Hepatocyte (in vitro differentiated cells): ENCODE measurements at regions not wholly inside any gene's neighbourhood (a gene's known extent, or its start where the extent isn't known, plus 50 kb on each side); places are given as distances from the start of the nearest gene placed in this dataset.

ENCODE experiments used
- DNase-seq: peaks from one replicate; pipeline ENCODE4 v3.0.0-alpha.2; 2016; ENCODE audit warnings: low spot score
- H2AFZ ChIP-seq: fragments of 200-600 bp; sonication (generic); 2 replicates; pipeline ENCODE4 v1.6.0; 2016; ENCODE audit warnings: antibody characterized with exemption, mild to moderate bottlenecking
- H3K27ac ChIP-seq: fragments of 200-600 bp; sonication (generic); 2 replicates; pipeline ENCODE4 v1.5.1; 2016; ENCODE audit warnings: mild to moderate bottlenecking
- H3K27me3 ChIP-seq: fragments of 200-600 bp; sonication (generic); 2 replicates; pipeline ENCODE4 v1.6.1; 2016
- H3K36me3 ChIP-seq: fragments of 200-600 bp; sonication (generic); replicated peaks from 2 replicates; pipeline ENCODE4 v1.5.1; 2016; ENCODE audit warnings: low read depth; ENCODE audit not compliant: insufficient read depth
- H3K4me1 ChIP-seq: fragments of 200-600 bp; sonication (generic); 2 replicates; pipeline ENCODE4 v1.5.1; 2016; ENCODE audit warnings: mild to moderate bottlenecking, moderate library complexity; ENCODE audit not compliant: insufficient read depth
- H3K4me2 ChIP-seq: fragments of 200-600 bp; sonication (generic); 2 replicates; pipeline ENCODE4 v1.6.0; 2016
- H3K4me3 ChIP-seq: fragments of 200-600 bp; sonication (generic); 2 replicates; pipeline ENCODE4 v1.5.1; 2016; ENCODE audit warnings: mild to moderate bottlenecking
- H3K79me2 ChIP-seq: fragments of 200-600 bp; sonication (generic); 2 replicates; pipeline ENCODE4 v1.6.0; 2017; ENCODE audit warnings: mild to moderate bottlenecking
- H3K9me2 ChIP-seq: fragments of 200-600 bp; sonication (generic); replicated peaks from 2 replicates; pipeline ENCODE4 v1.6.0; 2017; ENCODE audit warnings: mild to moderate bottlenecking; ENCODE audit not compliant: insufficient read depth
- H3K9me3 ChIP-seq: fragments of 200-600 bp; sonication (generic); 2 replicates; pipeline ENCODE4 v1.5.1; 2016; ENCODE audit warnings: low read depth, mild to moderate bottlenecking
- H4K20me1 ChIP-seq: fragments of 200-600 bp; sonication (generic); 2 replicates; pipeline ENCODE4 v1.6.0; 2016; ENCODE audit warnings: mild to moderate bottlenecking; ENCODE audit not compliant: insufficient read depth, poor library complexity, severe bottlenecking
- CTCF ChIP-seq: fragments of 200-600 bp; sonication (generic); IDR thresholded peaks from 2 replicates; pipeline ENCODE4 v1.5.1; 2016; ENCODE audit warnings: antibody characterized with exemption, mild to moderate bottlenecking; ENCODE audit not compliant: poor library complexity
- EZH2 ChIP-seq: fragments of 200-600 bp; sonication (generic); IDR thresholded peaks from 2 replicates; pipeline ENCODE4 v1.6.1; 2016; ENCODE audit warnings: antibody characterized with exemption, mild to moderate bottlenecking, borderline replicate concordance
- EZH2phosphoT487 ChIP-seq: fragments of 200-600 bp; sonication (generic); IDR thresholded peaks from one replicate; pipeline ENCODE4 v1.6.1; 2018; ENCODE audit warnings: antibody characterized with exemption, mild to moderate bottlenecking, low read depth, moderate library complexity; ENCODE audit not compliant: unreplicated experiment, severe bottlenecking
- WGBS: methylation state at CpG from one replicate; pipeline ENCODE4 v1.1.6; 2016; ENCODE audit warnings: low lambda C conversion rate; ENCODE audit errors: missing lambda C conversion rate; 5-methylcytosine and 5-hydroxymethylcytosine counted together

GRCh38 chr2:121833358-121833723, 77.9 kb downstream of the TSN start:
- Histone ChIP-seq H3K9me3 (no peaks in the 10 kb centered on the region), H2AFZ (no peak overlapping the region), H3K27me3 (no peaks in the 10 kb centered on the region), H3K4me1 (no peaks in the 10 kb centered on the region), H3K79me2 (no peaks in the 10 kb centered on the region), H4K20me1 (no peaks in the 10 kb centered on the region), H3K4me2 (no peak overlapping the region), H3K9me2 (no peaks in the 10 kb centered on the region), H3K36me3 (no peaks in the 10 kb centered on the region), H3K4me3 (no peak overlapping the region), H3K27ac (no peak overlapping the region)
- 81% methylated on average over 4 of the region's 4 CpGs for WGBS
- no peak for DNase-seq
- TF ChIP-seq CTCF (no peak), EZH2phosphoT487 (no peak), EZH2 (no peak)

DNA sequence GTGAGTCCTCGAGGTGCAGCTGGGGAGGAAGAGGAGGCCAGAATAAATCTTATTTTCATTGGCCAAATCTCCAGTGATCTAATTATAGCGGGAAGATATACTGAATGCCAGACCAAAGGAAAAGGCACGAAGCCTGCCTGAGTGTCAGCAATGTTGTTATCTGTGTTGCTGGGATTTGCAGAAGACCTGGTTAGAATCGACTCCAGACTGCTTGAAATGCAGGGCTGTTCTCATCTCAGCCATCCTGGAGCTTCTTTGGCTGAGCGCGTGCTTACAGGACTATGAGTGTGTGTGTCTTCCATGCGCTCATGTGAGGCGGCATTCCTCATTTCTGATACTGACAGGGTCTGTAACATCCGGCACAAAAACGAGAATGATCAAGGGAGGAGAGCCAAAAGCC, 81.2 kb downstream of the TSN start:
- no peaks in the 10 kb centered on the region for H3K27me3 ChIP-seq
- no peaks in the 10 kb centered on the region for H3K9me2 ChIP-seq
- TF ChIP-seq EZH2phosphoT487: no peak
- no peak for TF ChIP-seq CTCF
- H4K20me1 ChIP-seq: no peaks in the 10 kb centered on the region
- H3K4me1 ChIP-seq: no peaks in the 10 kb centered on the region
- no peak overlapping the region for H3K27ac ChIP-seq
- DNase-seq: peak; percentile 32
- no peak overlapping the region for H2AFZ ChIP-seq
- H3K79me2 ChIP-seq: no peaks in the 10 kb centered on the region
- peak overlapping the region; percentile 5 for H3K4me2 ChIP-seq
- H3K9me3 ChIP-seq: no peaks in the 10 kb centered on the region
- no peak overlapping the region for H3K4me3 ChIP-seq
- WGBS: 63% methylated on average over 10 of the region's 10 CpGs
- H3K36me3 ChIP-seq: no peaks in the 10 kb centered on the region

DNA sequence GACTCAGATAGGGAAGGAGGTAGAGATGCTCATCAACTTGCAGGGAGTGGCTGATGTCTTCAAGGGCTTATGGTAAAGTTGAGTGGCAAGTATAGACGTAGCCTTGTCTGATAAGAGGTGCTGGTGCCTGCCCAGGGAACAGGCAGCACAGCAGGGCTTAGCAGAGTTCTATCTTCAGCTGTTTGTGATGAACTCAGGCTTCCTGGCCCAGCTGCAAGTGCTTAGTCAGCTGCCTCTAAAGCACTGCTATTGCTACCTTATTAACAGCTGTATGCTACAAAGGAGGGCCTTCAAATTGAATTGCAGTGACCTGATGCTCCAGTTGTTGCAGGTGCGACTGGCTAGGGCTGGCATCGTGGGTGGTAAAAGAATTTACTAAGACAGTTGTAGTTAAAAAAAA, 82.1 kb downstream of the TSN start:
- no peaks in the 10 kb centered on the region for H3K9me2 ChIP-seq
- no peak for TF ChIP-seq EZH2phosphoT487
- no peak for TF ChIP-seq CTCF
- TF ChIP-seq EZH2: no peak
- no peak overlapping the region for H2AFZ ChIP-seq
- H3K27me3 ChIP-seq: no peaks in the 10 kb centered on the region
- H3K4me2 ChIP-seq: no peak overlapping the region
- no peaks in the 10 kb centered on the region for H3K4me1 ChIP-seq
- DNase-seq: no peak
- no peaks in the 10 kb centered on the region for H3K9me3 ChIP-seq
- 78% methylated on average over 3 of the region's 3 CpGs for WGBS
- no peak overlapping the region for H3K4me3 ChIP-seq
- no peaks in the 10 kb centered on the region for H3K36me3 ChIP-seq
- no peaks in the 10 kb centered on the region for H3K79me2 ChIP-seq
- no peak overlapping the region for H3K27ac ChIP-seq
- H4K20me1 ChIP-seq: no peaks in the 10 kb centered on the region

- no peaks in the 10 kb centered on the region for H3K9me3 ChIP-seq
- no peak for DNase-seq
- 91% methylated on average over 2 of the region's 2 CpGs for WGBS
- H3K79me2 ChIP-seq: no peaks in the 10 kb centered on the region
- H3K9me2 ChIP-seq: no peaks in the 10 kb centered on the region
- H3K4me3 ChIP-seq: no peak overlapping the region
- H3K4me1 ChIP-seq: no peaks in the 10 kb centered on the region
- H3K4me2 ChIP-seq: no peak overlapping the region
- no peaks in the 10 kb centered on the region for H4K20me1 ChIP-seq
- TF ChIP-seq EZH2phosphoT487 (no peak), CTCF (no peak), EZH2 (no peak)
- no peak overlapping the region for H3K27ac ChIP-seq
- H3K27me3 ChIP-seq: no peaks in the 10 kb centered on the region
- H2AFZ ChIP-seq: no peak overlapping the region
- H3K36me3 ChIP-seq: no peaks in the 10 kb centered on the region
Observed at GRCh38 chr2:121838551-121838950, 83.1 kb downstream of the TSN start.
